HG02870 (cell line): ENCODE measurements at regions not wholly inside any gene's neighbourhood (a gene's known extent, or its start where the extent isn't known, plus 50 kb on each side); places are given as distances from the start of the nearest gene placed in this dataset.

Experiments
- ATAC-seq: cut with Tn5 transposase; IDR thresholded peaks from one replicate; pipeline ENCODE4 v1.9.1; 2021; ENCODE audit warnings: mild to moderate bottlenecking, moderate library complexity; ENCODE audit not compliant: unreplicated experiment

DNA sequence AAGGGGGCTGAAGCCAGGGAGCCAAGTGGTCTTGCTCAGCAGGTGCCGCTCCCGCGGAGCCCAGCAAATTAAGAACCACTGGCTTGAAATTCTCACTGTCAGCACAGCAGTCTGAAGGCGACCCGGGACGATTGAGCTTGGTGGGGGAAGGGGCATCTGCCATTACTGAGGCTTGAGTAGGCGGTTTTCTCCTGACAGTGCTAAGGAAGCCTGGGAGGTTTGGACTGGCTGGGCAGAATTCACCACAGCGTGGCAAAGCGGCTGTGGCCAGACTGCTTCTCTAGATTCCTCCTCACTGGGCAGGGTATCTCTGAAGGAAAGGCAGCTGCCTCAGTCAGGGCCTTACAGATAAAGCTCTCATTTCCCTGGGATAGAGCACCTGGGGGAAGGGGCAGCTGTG lies 57.0 kb upstream of the GPR149 start:
- no peak for ATAC-seq

DNA sequence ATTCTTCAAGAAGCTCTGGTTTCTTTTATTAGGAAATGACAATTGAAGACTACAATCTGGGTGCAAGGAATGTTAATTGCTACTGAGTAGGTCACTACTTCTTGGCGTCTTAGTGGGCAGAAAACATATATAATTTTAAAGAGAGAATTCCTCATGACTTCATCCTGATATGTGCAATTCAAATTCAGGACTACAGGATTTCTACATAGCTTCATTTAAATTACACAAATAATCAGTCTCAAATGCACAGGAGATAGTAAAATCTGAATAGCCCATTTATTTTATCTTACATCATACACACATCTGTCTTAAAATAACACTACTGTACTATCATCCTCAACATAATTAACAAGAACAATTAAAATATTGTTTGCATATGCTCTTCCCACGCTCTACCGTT lies 52.5 kb upstream of the GPR149 start:
- ATAC-seq, result no peak

DNA sequence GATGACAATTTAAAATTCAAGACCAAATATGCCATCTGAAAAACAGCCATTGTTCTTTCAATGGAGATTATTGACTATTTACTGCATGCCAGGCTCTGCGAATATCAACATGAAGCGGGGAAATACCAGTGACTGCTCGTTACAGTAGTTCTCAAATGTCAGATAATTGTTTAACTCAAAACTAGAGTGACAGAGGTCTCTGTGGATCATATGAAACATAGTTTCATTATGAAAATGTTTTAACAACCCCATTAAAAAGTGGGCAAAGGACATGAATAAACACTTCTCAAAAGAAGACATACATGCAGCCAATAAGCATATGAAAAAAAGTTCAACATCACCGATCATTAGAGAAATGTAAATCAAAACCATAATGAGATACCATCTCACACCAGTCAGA lies 50.0 kb upstream of the GPR149 start:
- no peak for ATAC-seq
